ENCODE measurements at regions not wholly inside any gene's neighbourhood (a gene's known extent, or its start where the extent isn't known, plus 50 kb on each side); places are given as distances from the start of the nearest gene placed in this dataset.

GRCh38 chr1:172944931-172945330 is 105.8 kb downstream of the TNFSF18 start:
- DNase-seq (ENCODE audit: low read depth in 4 of 4, low spot score in 3 of 4): no peak

DNA sequence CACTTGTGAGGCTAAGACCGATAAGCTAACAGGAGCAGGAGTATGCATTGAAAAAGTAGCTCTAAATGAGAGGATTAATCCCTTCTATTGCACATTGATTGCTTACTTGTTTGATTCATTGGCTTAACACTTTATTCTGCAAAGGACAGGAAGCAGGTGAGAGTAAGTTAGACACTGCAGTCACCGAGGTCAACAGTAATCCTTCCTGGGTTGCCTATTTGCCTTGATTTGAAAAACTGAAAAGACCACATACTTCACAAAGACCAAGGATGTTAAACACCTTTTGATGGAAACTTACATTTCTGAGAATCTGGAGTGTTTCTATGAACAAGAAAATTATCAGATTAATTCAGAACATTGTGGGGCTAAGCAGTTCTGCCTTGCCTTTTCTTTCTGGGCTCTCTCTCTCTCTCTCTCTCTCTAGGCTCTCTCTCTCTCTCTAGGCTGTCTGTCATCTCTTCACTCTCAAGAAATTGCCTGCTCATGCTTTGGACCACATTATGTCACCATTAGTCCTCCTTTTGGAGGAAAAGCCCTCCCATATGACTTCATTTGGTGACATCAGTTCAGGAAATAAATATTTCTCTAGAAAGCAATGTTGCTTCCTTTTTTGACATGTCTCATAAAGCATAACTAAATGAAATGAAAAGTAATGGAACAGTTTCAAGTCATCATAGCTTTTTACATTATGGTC is 103.8 kb downstream of the TNFSF18 start:
- no peak for DNase-seq (ENCODE audit: low read depth in 4 of 4, low spot score in 3 of 4)

- DNase-seq (ENCODE audit: low read depth in 4 of 4, low spot score in 3 of 4): no peak
Observed at GRCh38 chr1:172948457-172948856, 102.3 kb downstream of the TNFSF18 start.

- DNase-seq (ENCODE audit: low read depth in 4 of 4, low spot score in 3 of 4): no peak
Observed at GRCh38 chr1:172949096-172949495, 101.6 kb downstream of the TNFSF18 start.

DNA sequence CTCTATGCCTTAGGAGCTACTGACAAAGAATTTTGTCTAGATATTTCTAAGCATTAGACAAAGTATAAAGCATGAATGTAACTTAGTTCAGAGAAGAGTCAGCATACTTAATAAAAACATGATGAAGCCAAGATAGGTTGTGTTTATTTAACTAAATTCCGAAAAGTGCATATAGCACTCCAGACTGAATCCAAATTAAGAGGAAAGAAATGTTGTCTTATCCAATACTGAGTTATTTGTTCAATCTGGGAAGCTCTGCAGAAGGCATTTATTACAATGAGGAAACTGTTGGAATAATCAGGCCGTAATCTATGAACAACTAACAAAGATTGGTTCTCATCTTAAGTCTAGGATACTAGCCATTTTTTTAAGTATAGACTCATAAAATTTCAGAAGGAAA is 100.2 kb downstream of the TNFSF18 start:
- no peak for DNase-seq (ENCODE audit: low read depth in 4 of 4, low spot score in 3 of 4)

DNA sequence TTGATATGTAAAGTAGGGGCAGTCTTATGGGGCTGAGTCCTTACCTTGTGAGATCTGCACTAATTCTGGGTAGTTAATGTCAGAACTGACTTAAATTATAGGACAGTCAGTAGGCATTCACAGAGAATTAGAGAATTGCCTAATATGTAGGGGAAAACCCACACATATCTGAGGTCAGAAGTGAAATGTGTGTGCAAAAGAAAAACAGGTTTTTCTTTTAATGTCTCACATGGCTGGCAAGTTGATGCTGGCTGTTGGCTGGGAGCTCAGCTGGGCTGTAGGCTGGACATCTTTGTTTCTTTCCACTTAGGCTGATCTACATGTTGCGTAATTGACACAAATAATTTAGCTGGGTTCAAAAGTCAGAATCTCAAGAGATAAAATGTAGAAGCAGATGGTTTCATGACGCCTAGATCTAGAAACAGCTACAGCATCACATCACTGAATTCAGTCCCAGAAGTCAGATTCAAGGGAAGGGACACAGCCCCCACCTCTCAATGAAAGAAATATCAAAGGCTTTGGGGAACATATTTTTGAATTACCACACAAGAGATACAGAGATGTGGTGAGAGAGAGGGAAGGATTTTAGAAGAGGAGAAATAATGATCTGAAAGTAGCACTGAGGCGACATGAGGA is 98.9 kb downstream of the TNFSF18 start:
- no peak for DNase-seq (ENCODE audit: low read depth in 4 of 4, low spot score in 3 of 4)

DNA sequence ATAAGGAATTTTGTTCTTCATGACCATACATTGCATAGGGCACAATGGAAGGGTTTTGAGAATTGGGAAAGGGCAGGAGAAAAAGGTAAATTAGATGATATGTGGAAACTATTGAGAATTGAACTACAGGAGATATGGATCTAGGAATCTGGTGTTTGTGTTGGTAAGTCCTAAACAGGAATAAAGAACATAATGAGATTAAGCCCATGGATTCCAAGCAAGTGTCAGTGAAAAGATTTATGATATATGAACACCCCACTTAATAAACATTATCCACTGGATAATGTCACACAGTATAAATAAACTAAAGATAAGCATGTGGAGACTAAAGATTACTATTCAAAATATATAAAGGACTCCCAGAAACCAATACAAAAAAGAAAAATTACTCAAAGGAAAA is 98.2 kb downstream of the TNFSF18 start:
- DNase-seq (ENCODE audit: low read depth in 4 of 4, low spot score in 3 of 4): no peak

- no peak for DNase-seq (ENCODE audit: low read depth in 4 of 4, low spot score in 3 of 4)
Observed at GRCh38 chr1:172954476-172955150, 96.1 kb downstream of the TNFSF18 start.

GRCh38 chr1:172955161-172955815 is 95.5 kb downstream of the TNFSF18 start:
- DNase-seq (ENCODE audit: low read depth in 4 of 4, low spot score in 3 of 4): no peak

GRCh38 chr1:172956871-172957270 is 93.9 kb downstream of the TNFSF18 start:
- DNase-seq (ENCODE audit: low read depth in 4 of 4, low spot score in 3 of 4): no peak

GRCh38 chr1:172957491-172957890 is 93.2 kb downstream of the TNFSF18 start:
- no peak for DNase-seq (ENCODE audit: low read depth in 4 of 4, low spot score in 3 of 4)

- no peak for DNase-seq (ENCODE audit: low read depth in 4 of 4, low spot score in 3 of 4)
Observed at GRCh38 chr1:172959571-172959970, 91.2 kb downstream of the TNFSF18 start.

- no peak for DNase-seq (ENCODE audit: low read depth in 4 of 4, low spot score in 3 of 4)
Observed at GRCh38 chr1:172960019-172960418, 90.7 kb downstream of the TNFSF18 start.

DNA sequence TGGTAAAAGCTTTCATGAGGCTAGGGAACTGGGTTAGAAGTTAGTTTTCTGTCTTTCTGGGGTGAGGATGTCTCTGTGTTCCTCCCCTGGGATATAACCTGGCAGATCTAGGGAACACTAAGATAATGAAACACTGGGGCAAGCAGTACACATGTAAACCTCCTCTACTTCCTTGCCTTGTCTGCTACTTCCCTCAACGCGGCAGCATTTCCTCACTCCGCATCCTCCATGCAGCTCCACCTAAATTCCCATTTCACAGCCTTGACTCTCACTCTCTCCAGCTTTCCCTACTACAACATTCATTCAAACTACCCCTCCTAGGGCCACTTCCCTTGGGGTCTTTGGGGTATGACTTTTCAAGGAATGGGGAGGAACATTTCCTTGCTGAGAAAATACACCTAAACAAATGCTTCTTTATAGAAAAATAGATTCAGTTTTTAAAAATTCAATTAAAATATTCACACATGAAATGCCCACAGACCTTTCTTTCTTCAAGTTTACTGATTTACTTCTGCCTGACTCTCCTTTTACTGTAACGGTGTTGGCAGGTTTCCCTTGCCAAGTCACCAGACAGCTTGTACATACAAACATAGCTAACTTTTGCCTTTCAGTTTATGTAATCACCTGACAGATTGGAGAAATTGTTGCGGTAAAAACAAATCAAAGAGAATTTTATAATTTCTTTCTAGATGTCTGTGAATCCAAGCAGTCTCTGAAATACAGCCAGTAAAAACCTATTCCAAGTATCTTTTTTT is 90.1 kb downstream of the TNFSF18 start:
- no peak for DNase-seq (ENCODE audit: low read depth in 4 of 4, low spot score in 3 of 4)

- DNase-seq (ENCODE audit: low read depth in 4 of 4, low spot score in 3 of 4): no peak
Observed at GRCh38 chr1:172964864-172965263, 85.9 kb downstream of the TNFSF18 start.

GRCh38 chr1:172966844-172967540 is 83.7 kb downstream of the TNFSF18 start:
- DNase-seq (ENCODE audit: low read depth in 4 of 4, low spot score in 3 of 4): no peak

DNA sequence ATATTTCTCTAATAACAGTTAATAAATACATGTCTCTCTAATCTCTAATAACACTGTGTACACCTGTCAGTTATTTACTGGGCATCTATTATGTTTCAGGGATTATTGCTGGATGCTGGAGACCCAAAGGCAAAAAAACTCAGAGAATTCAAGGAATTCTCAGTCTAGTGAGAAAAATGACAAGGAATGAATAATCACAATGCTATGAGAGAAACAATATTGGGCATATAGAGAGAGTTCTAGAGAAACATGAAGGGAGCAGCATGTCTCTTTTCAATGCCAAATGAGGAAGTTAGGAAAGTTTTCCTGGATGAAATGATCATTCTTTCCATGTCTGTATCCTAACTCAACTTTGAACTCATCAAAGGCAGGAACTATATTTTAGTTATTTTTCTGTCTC is 82.8 kb downstream of the TNFSF18 start:
- no peak for DNase-seq (ENCODE audit: low read depth in 4 of 4, low spot score in 3 of 4)

DNA sequence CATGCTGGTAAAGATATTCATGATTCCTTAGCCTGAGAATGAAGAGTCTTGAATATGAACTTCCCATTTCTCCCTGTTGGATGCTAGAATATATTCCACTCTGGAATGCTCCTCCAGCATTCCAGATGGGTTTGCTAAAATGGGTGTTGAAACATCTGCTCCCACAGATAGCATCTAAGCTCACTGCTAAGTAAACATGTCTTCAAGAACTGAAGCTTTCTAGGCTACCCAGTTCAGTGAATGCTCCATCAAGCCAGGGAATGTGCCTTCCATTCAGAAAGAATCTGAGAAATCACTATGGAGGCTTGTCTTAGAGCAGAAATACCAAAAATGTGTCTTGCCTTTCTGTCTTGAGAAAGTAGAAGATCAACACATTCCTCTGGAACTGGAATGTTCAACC is 81.1 kb downstream of the TNFSF18 start:
- DNase-seq (ENCODE audit: low read depth in 4 of 4, low spot score in 3 of 4): no peak

DNA sequence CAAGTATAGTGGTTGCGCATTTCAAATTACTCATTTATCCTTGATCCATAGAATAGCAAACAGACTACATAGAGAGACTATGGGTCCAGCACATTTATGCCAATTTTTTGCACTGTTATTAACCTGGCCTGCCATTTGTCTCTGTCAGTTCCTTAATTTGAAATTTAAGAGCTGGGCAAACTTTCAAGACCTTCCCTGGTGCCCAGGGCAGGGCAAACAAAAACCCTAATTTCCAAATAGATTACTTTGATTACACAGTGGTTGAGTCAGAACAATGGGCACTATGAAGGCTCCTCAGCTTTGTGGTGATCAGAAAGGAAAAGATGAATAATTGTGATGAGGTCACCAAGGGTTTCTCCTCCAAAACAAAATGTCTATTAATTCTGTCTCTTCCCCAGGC is 80.6 kb downstream of the TNFSF18 start:
- no peak for DNase-seq (ENCODE audit: low read depth in 4 of 4, low spot score in 3 of 4)

DNA sequence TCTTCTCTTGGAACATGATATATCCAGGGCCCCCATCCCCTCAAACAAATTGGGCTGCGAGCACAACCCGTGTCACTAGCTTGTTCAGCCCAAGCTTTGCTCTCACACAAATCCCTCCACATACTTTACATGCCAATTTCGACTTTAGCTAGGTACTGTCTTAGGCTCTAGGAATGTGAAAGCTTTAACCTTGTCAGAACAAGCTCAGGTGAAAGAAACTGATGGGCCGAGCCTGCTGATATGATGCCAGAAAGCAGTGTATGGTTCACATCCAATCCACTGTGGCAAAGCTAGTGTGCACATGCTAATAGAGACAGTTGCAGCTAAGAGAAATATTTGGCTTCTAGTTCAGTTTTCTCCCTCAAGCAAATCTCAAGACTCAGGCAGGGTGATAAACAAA is 79.5 kb downstream of the TNFSF18 start:
- no peak for DNase-seq (ENCODE audit: low read depth in 4 of 4, low spot score in 3 of 4)

Data from right renal pelvis (tissue), 4 donors.